Lung (tissue), 11 donors: ENCODE measurements at regions not wholly inside any gene's neighbourhood (a gene's known extent, or its start where the extent isn't known, plus 50 kb on each side); places are given as distances from the start of the nearest gene placed in this dataset.

ENCODE experiments used
- ATAC-seq: fragments of 200-7000 bp; cut with Tn5 transposase; one replicate; pipeline ENCODE4 v1.9.1; 2020; ENCODE audit warnings: moderate number of reproducible peaks; ENCODE audit not compliant: insufficient read depth, low FRiP score
- DNase-seq, 3 donors: peaks; one replicate each; pipeline ENCODE4 v3.0.0-alpha.2; 2013 to 2017
- H3K27ac ChIP-seq, 2 donors: one replicate each; pipeline ENCODE4 v1.5.1; 2013; ENCODE audit warnings: mild to moderate bottlenecking in 2 of 2, moderate library complexity in 2 of 2, control low read depth in 1 of 2, inconsistent platforms in 1 of 2, low read depth in 1 of 2, low read length in 1 of 2
- H3K27me3 ChIP-seq, 3 donors: one replicate each; pipeline ENCODE4 v1.5.1; 2013; ENCODE audit warnings: low read length in 2 of 3; ENCODE audit not compliant: control insufficient read depth in 3 of 3, insufficient read depth in 3 of 3
- H3K36me3 ChIP-seq, 4 donors: one replicate each; pipeline ENCODE4 v1.5.1; 2013; ENCODE audit warnings: low read length in 4 of 4, mild to moderate bottlenecking in 1 of 4, moderate library complexity in 1 of 4; ENCODE audit not compliant: control insufficient read depth in 4 of 4, insufficient read depth in 4 of 4
- H3K4me1 ChIP-seq, 5 donors: one replicate each; pipeline ENCODE4 v1.5.1; 2013; ENCODE audit warnings: low read length in 5 of 5, mild to moderate bottlenecking in 2 of 5, moderate library complexity in 1 of 5; ENCODE audit not compliant: control insufficient read depth in 5 of 5, insufficient read depth in 5 of 5
- H3K4me3 ChIP-seq: one replicate; pipeline ENCODE4 v1.5.1; 2013; ENCODE audit warnings: mild to moderate bottlenecking, control low read depth, moderate library complexity
- H3K9ac ChIP-seq, 2 donors: one replicate each; pipeline ENCODE4 v1.5.1; 2013; ENCODE audit warnings: low read length in 2 of 2, control low read depth in 1 of 2; ENCODE audit not compliant: insufficient read depth in 1 of 2
- H3K9me3 ChIP-seq, 4 donors: one replicate each; pipeline ENCODE4 v1.5.1; 2013; ENCODE audit warnings: low read length in 3 of 4, mild to moderate bottlenecking in 1 of 4, moderate library complexity in 1 of 4; ENCODE audit not compliant: control insufficient read depth in 4 of 4, insufficient read depth in 3 of 4
- WGBS, 2 donors: extraction: QIAGEN DNeasy Blood & Tissue Kit; methylation state at CpG; one replicate each; pipeline ENCODE4 v1.1.7; 2013; 5-methylcytosine and 5-hydroxymethylcytosine counted together
- TF ChIP-seq, protein P1 (sequence below): IDR thresholded peaks from 2 replicates; pipeline ENCODE4 v1.5.1; 2012; ENCODE audit warnings: mild to moderate bottlenecking; ENCODE audit errors: control extremely low read depth, extremely low read depth
- donor health status: control.
- donor health status: control.
- donor health status: Bipolar disorder and iron deficiency.
- donor health status: healthy.
- donor health status: DM: yes; HTN: yes; CAD: no.

DNA sequence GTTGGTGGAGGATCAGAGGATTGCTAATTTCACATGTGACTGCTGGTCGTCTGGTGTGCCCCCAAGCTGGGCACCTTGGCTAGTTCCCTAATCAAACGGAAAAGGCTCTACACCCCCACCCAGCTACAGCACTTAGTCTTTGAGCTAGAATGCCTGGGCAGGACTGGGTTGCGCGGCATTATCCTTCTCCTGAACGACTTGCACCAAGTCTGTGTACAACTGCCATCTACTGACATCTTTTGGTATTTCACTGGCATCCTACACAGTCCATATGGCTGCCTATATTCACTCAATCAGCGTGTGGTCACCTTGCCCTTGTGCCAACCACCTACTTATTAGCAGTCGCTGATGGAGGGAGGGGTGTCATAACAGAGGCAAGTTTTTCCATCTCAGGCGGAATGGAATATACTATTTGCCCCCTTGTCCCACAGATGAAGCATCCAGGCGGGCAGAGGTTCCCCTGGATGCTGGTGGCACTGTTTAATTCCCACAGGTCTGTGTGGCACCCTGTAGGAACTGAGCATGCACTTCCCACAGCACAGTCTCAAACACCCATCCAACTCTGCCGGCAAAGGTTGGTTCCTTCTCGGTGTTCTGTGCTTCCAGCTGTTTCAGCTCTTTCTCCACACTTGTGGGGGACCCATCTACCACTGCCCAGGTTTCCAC lies 150.1 kb downstream of the OSTF1 start:
- peak overlapping the region in 1 of 2 donors; percentile 4 for H3K27ac ChIP-seq
- no peak for ATAC-seq
- H3K4me3 ChIP-seq: no peak overlapping the region
- no peaks in the 10 kb centered on the region for H3K4me1 ChIP-seq
- TF ChIP-seq, protein P1, sequence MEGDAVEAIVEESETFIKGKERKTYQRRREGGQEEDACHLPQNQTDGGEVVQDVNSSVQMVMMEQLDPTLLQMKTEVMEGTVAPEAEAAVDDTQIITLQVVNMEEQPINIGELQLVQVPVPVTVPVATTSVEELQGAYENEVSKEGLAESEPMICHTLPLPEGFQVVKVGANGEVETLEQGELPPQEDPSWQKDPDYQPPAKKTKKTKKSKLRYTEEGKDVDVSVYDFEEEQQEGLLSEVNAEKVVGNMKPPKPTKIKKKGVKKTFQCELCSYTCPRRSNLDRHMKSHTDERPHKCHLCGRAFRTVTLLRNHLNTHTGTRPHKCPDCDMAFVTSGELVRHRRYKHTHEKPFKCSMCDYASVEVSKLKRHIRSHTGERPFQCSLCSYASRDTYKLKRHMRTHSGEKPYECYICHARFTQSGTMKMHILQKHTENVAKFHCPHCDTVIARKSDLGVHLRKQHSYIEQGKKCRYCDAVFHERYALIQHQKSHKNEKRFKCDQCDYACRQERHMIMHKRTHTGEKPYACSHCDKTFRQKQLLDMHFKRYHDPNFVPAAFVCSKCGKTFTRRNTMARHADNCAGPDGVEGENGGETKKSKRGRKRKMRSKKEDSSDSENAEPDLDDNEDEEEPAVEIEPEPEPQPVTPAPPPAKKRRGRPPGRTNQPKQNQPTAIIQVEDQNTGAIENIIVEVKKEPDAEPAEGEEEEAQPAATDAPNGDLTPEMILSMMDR: peak; percentile 28
- H3K9me3 ChIP-seq: no peaks in the 10 kb centered on the region
- H3K36me3 ChIP-seq: no peaks in the 10 kb centered on the region
- H3K9ac ChIP-seq: no peak overlapping the region
- 49 to 51% methylated on average over 11 of the region's 11 CpGs for WGBS, 2 donors
- no peaks in the 10 kb centered on the region for H3K27me3 ChIP-seq
- DNase-seq: peak; percentile 52 to 88 (median 78)

GRCh38 chr9:75239176-75239575 lies 150.9 kb downstream of the OSTF1 start:
- peak; percentile 43 for ATAC-seq
- Histone ChIP-seq H3K36me3 (no peaks in the 10 kb centered on the region), H3K27me3 (no peaks in the 10 kb centered on the region), H3K27ac (peak overlapping the region in 1 of 2 donors; percentile 4), H3K4me1 (no peaks in the 10 kb centered on the region), H3K4me3 (no peak overlapping the region), H3K9me3 (no peaks in the 10 kb centered on the region), H3K9ac (no peak overlapping the region)
- TF ChIP-seq, protein P1: no peak
- 38% methylated on average over 6 of the region's 6 CpGs for WGBS, 2 donors
- peak in 2 of 3 donors; percentile 4 to 18 for DNase-seq

- WGBS, 2 donors: 23 to 67% methylated on average over 1 of the region's 1 CpG
- no peak overlapping the region for H3K9ac ChIP-seq
- DNase-seq: no peak
- H3K36me3 ChIP-seq: no peaks in the 10 kb centered on the region
- peaks cover 0 to 5% (median 0%) of the 10 kb centered on the region in 4 donors for H3K9me3 ChIP-seq
- no peak for ATAC-seq
- H3K27me3 ChIP-seq: no peaks in the 10 kb centered on the region
- H3K4me1 ChIP-seq: no peaks in the 10 kb centered on the region
- TF ChIP-seq, protein P1: no peak
- no peak overlapping the region for H3K4me3 ChIP-seq
- no peak overlapping the region for H3K27ac ChIP-seq
Measured at GRCh38 chr9:75242426-75242825, 154.1 kb downstream of the OSTF1 start.

- TF ChIP-seq, protein P1: no peak
- DNase-seq (no peak), ATAC-seq (no peak)
- Histone ChIP-seq H3K9me3 (peaks cover 0 to 13% (median 0%) of the 10 kb centered on the region in 4 donors), H3K36me3 (no peaks in the 10 kb centered on the region), H3K4me3 (no peak overlapping the region), H3K27ac (no peak overlapping the region), H3K9ac (no peak overlapping the region), H3K4me1 (no peaks in the 10 kb centered on the region), H3K27me3 (no peaks in the 10 kb centered on the region)
- 87 to 94% methylated on average over 3 of the region's 3 CpGs for WGBS, 2 donors
Measured at GRCh38 chr9:75246949-75247348, 158.6 kb downstream of the OSTF1 start.
